ENCODE measurements at regions not wholly inside any gene's neighbourhood (a gene's known extent, or its start where the extent isn't known, plus 50 kb on each side); places are given as distances from the start of the nearest gene placed in this dataset.
"Not testable (repeated sequence)": the region's sequence is repeated elsewhere in the genome, so short reads cannot be mapped to it uniquely, and the experiment has no call there.

- POLR2A ChIA-PET; H3K4me3 ChIP-seq (ENCODE audit: low read depth, low read length); CTCF ChIA-PET; DNase-seq (ENCODE audit: low read depth, low spot score): not testable (repeated sequence)
Measured at GRCh38 chr12:8382556-8382955, 73.2 kb upstream of the CLEC6A start.

DNA sequence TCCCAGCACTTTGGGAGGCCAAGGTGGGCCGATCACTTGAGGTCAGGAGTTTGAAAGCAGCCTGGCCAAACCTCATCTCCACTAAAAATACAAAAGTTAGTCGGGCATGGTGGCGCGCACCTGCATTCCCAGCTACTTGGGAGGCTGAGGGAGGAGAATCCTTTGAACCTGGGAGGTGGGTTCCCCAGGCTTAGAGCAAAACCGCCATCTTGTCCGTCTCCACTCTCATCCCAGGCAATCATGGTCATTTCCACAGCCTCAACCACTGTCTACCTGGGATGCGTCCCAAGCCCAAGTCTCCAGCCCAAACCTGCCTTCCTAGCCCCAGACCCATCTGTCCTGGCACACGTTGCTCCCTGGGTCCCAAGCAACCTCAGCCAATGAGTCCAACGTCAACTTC lies 71.1 kb upstream of the CLEC6A start:
- CTCF ChIA-PET; H3K4me3 ChIP-seq (ENCODE audit: low read depth, low read length): not testable (repeated sequence)

GRCh38 chr12:8385431-8385830 lies 70.3 kb upstream of the CLEC6A start:
- DNase-seq (ENCODE audit: low read depth, low spot score); CTCF ChIA-PET; H3K4me3 ChIP-seq (ENCODE audit: low read depth, low read length); POLR2A ChIA-PET: not testable (repeated sequence)

More for the DNA sequence above, 71.1 kb upstream of the CLEC6A start:
- DNase-seq (ENCODE audit: low read depth, low spot score); POLR2A ChIA-PET: not testable (repeated sequence)

- DNase-seq (ENCODE audit: low read depth, low spot score); H3K4me3 ChIP-seq (ENCODE audit: low read depth, low read length); CTCF ChIA-PET; POLR2A ChIA-PET: not testable (repeated sequence)
Measured at GRCh38 chr12:8386661-8387060, 69.1 kb upstream of the CLEC6A start.

DNA sequence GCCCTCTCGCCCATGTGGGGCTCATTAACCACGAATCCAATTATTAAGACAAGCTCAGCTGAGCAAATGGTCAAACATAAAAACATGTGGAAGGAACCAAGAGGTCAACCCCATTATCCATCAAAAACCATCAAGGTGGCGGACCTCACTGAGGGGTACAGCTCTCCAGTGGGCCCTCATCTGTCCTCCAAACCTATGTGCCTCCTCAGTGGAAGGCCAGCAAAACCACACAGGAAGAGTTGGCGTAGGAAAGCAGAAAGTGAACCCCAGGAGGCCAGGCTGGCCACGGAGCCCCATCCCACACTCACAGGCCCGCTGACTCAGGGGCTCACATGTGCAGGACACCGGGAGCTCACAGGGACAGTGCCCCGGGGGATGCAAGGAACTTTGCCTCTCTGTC lies 66.5 kb upstream of the CLEC6A start:
- POLR2A ChIA-PET; CTCF ChIA-PET; H3K4me3 ChIP-seq (ENCODE audit: low read depth, low read length); DNase-seq (ENCODE audit: low read depth, low spot score): not testable (repeated sequence)

DNA sequence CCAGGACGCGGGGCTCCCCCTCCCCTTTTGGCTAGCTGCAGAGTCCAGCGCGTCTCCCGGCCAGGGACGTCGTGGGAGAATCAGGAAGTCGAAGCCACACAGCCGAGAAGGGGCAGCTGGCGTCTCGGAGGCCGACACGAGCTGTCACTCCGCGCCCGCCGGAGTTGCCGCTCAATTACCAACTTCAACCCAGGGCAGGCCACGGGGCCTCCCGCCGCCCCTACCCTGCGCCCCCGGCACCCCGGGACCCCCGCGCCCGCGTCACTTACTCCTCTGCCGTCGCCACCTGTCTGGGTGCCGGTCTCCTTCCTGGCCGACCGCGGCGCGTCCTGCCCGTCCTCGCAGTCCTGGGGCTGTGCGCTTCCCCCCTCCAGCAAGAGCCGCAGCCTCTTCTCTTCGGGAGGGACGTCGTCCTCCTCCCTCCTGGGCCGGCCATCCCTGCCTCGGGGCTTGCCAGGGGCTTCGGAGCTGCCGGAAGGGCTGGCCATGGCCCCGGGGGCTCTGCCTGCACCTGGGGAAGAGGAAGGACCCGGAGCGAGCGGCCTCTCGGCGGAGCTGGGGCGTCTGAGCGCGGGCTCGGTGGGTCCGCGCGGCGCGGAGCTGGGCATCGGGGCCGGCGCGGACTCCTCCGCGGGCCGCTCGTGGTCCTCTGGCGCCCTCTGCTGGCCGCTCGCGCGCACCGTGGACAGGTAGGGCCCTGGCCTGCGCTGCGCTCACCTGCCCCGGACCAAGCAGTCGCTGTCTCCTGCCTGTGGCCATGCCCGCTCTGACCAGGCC lies 65.6 kb upstream of the CLEC6A start:
- DNase-seq (ENCODE audit: low read depth, low spot score); CTCF ChIA-PET; POLR2A ChIA-PET: not testable (repeated sequence)
- H3K4me3 ChIP-seq (ENCODE audit: low read depth, low read length): peak overlapping the region; percentile 27; the same call in 1 of the 2 replicates
- TF ChIP-seq, protein P1, sequence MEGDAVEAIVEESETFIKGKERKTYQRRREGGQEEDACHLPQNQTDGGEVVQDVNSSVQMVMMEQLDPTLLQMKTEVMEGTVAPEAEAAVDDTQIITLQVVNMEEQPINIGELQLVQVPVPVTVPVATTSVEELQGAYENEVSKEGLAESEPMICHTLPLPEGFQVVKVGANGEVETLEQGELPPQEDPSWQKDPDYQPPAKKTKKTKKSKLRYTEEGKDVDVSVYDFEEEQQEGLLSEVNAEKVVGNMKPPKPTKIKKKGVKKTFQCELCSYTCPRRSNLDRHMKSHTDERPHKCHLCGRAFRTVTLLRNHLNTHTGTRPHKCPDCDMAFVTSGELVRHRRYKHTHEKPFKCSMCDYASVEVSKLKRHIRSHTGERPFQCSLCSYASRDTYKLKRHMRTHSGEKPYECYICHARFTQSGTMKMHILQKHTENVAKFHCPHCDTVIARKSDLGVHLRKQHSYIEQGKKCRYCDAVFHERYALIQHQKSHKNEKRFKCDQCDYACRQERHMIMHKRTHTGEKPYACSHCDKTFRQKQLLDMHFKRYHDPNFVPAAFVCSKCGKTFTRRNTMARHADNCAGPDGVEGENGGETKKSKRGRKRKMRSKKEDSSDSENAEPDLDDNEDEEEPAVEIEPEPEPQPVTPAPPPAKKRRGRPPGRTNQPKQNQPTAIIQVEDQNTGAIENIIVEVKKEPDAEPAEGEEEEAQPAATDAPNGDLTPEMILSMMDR (IDR thresholded peaks at IDR 0.05; ENCODE audit: insufficient read depth, low read length, missing control alignments): peak; percentile 44

DNA sequence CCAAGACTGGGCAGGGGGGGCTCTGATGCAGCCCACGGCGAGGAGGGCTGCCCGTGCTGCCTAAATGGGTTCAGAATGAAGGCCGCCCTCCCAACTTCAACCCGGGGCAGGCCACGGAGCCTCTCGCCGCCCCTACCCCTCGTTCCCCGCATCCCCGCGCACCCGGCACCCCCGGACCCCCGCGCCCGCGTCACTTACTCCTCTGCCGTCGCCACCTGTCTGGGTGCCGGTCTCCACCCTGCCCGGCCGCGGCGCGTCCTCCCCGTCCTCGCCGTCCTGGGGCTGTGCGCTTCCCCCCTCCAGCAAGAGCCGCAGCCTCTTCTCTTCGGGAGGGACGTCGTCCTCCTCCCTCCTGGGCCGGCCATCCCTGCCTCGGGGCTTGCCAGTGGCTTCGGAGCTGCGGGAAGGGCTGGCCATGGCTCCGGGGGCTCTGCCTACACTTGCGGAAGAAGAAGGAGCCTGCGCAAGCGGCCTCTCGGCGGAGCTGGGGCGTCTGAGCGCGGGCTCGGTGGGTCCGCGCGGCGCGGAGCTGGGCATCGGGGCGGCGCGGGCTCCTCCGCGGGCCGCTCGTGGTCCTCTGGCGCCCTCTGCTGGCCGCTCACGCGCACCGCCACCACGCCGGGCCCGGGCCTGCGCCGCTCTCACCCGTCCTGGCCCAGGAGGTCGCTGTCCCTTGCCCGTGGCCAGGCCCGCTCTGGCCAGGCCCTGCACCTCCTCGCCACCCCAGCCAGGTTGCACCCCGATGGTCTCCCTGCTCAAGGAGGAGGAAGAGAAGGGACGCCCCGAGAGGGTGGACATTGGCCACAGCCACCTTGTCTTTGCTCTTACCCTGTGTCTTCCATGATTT lies 59.3 kb upstream of the CLEC6A start:
- peak overlapping the region; percentile 46 for H3K4me3 ChIP-seq (ENCODE audit: low read depth, low read length)

GRCh38 chr12:8397378-8397777 lies 58.4 kb upstream of the CLEC6A start:
- CTCF ChIA-PET; POLR2A ChIA-PET; H3K4me3 ChIP-seq (ENCODE audit: low read depth, low read length); DNase-seq (ENCODE audit: low read depth, low spot score): not testable (repeated sequence)

More for the DNA sequence above, 59.3 kb upstream of the CLEC6A start:
- DNase-seq (ENCODE audit: low read depth, low spot score); POLR2A ChIA-PET: not testable (repeated sequence)
- CTCF ChIA-PET: interaction anchor here (0.6 kb wide), 1 partner anchor 596 kb away, joined by 3 read pairs; no protein-coding TSS in a partner anchor
- TF ChIP-seq, protein P1 (IDR thresholded peaks at IDR 0.05; ENCODE audit: insufficient read depth, low read length, missing control alignments): peak; percentile 56

DNA sequence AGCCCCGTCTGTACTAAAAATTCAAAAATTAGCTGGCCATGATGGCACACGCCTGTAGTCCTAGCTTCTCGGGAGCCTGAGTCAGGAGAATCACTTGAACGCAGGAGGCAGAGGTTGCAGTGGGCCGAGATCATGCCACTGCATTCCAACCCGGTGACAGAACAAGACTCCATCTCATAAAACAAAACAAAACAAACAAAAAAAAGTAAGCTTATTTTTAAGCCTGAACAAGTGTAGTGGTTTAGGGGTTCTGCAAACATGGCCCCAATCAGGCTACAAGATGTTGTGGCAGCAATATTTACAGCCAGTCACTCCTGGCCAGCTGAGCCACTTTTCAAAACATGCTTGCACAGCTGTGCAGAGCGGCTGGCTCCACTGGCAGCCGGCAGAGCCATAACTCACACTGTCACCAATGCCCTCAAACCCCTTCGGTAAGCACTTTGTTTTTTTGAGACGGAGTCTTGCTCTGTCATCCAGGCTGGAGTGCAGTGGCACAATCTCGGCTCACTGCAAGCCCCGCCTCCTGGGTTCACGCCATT lies 56.2 kb upstream of the CLEC6A start:
- POLR2A ChIA-PET; DNase-seq (ENCODE audit: low read depth, low spot score): not testable (repeated sequence)

GRCh38 chr12:8403834-8404233 lies 51.9 kb upstream of the CLEC6A start:
- POLR2A ChIA-PET: not testable (repeated sequence)

More for the DNA sequence above, 56.2 kb upstream of the CLEC6A start:
- CTCF ChIA-PET; H3K4me3 ChIP-seq (ENCODE audit: low read depth, low read length): not testable (repeated sequence)

GRCh38 chr12:8404341-8404740 lies 51.4 kb upstream of the CLEC6A start:
- H3K4me3 ChIP-seq (ENCODE audit: low read depth, low read length); POLR2A ChIA-PET; DNase-seq (ENCODE audit: low read depth, low spot score); CTCF ChIA-PET: not testable (repeated sequence)

More at GRCh38 chr12:8403834-8404233, 51.9 kb upstream of the CLEC6A start:
- CTCF ChIA-PET; DNase-seq (ENCODE audit: low read depth, low spot score); H3K4me3 ChIP-seq (ENCODE audit: low read depth, low read length): not testable (repeated sequence)
